IPS-18c (cell line): ENCODE measurements at regions not wholly inside any gene's neighbourhood (a gene's known extent, or its start where the extent isn't known, plus 50 kb on each side); places are given as distances from the start of the nearest gene placed in this dataset.

Source experiments
- H3K4me3 ChIP-seq: 2 replicates; pipeline ENCODE4 v1.7.0; 2013; ENCODE audit warnings: low read depth, mild to moderate bottlenecking, low read length, moderate library complexity; ENCODE audit not compliant: insufficient read depth
- H3K9me3 ChIP-seq: one replicate; pipeline ENCODE4 v1.6.1; 2013; ENCODE audit warnings: mild to moderate bottlenecking, low read length, moderate library complexity; ENCODE audit not compliant: control insufficient read depth, insufficient read depth

DNA sequence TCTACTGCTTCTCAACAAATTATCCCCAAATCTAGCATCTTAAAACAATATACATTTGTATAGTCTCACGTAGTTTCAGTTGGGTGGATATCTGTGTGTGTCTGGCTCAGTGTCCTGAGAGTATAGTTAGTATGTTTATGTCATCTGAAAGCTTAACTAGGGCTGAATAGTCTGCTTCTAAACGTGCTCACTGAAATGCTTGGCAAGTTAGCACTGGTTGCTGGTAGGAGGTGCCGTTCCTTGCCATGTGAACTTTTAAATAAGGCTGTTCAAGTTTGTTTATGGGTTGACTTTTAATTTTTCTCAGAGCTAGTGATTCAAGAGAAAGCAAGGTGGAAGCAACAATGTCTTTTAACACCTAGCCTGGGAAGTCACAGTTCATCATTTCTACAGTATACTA lies 1673.6 kb downstream of the PCDH7 start:
- H3K9me3 ChIP-seq = no peaks in the 10 kb centered on the region
- no peak overlapping the region for H3K4me3 ChIP-seq

DNA sequence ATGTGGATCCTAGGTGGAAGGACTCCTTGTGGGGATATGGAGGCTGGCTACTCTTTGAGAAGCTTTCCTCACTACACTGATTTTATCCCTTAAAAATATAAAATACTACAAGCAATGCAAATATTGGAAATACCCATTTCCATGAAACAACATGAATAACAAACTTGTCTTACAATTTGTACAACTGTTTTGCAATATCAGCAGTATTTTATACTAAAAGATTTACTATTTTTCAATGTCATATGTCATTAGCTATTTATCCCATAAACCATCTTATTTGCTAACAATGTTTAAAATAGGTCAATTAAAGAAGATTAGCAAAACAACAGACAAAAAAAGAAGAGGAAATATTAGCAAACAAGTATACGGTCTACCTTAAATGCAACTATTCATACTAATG lies 1674.1 kb downstream of the PCDH7 start:
- H3K4me3 ChIP-seq = no peak overlapping the region
- no peaks in the 10 kb centered on the region for H3K9me3 ChIP-seq

GRCh38 chr4:32396507-32397070 lies 1676.4 kb downstream of the PCDH7 start:
- Histone ChIP-seq H3K4me3 (no peak overlapping the region), H3K9me3 (no peaks in the 10 kb centered on the region)

DNA sequence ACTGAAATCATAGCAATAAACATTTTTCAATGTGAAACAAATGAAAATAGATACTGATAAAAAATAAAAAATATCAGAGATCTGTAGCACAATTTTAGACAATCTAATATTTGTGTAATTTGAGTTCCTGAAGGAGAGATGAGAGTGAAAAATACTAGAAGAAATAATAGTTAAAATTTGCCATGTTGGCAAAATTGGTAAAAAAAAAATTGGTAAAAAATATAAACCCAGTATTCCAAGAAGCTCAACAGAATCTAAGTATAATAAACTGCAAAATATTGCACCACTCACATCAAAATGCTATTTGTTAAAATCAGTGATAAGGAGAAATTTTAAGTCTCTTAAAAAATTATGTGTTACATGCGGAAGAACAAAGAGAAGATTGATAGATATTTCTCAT lies 1680.7 kb downstream of the PCDH7 start:
- Histone ChIP-seq H3K4me3 (no peak overlapping the region), H3K9me3 (no peaks in the 10 kb centered on the region)

GRCh38 chr4:32417113-32417704 lies 1697.0 kb downstream of the PCDH7 start:
- no peaks in the 10 kb centered on the region for H3K9me3 ChIP-seq
- H3K4me3 ChIP-seq = no peak overlapping the region

- no peaks in the 10 kb centered on the region for H3K9me3 ChIP-seq
- H3K4me3 ChIP-seq = no peak overlapping the region
Observed at GRCh38 chr4:32423267-32423666, 1703.1 kb downstream of the PCDH7 start.

GRCh38 chr4:32425243-32425642 lies 1705.1 kb downstream of the PCDH7 start:
- no peaks in the 10 kb centered on the region for H3K9me3 ChIP-seq
- no peak overlapping the region for H3K4me3 ChIP-seq

- H3K9me3 ChIP-seq = no peaks in the 10 kb centered on the region
- H3K4me3 ChIP-seq = no peak overlapping the region
Observed at GRCh38 chr4:32427566-32427965, 1707.4 kb downstream of the PCDH7 start.

DNA sequence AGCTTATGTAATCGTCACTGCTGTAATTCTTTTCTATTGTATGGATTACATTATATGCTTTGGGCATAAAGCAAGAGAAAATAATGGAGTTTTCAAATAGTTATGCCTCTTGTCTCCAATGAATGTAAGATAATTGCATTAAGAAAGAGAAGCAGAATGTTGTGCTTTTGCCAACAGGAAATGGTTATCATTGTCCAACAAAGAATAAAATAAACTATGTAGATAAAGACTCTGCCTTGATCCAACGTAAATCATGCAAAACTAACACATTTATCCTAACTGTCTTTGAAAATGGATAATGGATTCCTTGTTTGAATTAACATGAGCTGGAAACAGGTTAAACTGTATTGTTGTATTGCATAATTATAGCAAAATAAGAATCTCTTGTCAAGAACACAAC lies 1709.0 kb downstream of the PCDH7 start:
- H3K4me3 ChIP-seq = no peak overlapping the region
- H3K9me3 ChIP-seq = no peaks in the 10 kb centered on the region

DNA sequence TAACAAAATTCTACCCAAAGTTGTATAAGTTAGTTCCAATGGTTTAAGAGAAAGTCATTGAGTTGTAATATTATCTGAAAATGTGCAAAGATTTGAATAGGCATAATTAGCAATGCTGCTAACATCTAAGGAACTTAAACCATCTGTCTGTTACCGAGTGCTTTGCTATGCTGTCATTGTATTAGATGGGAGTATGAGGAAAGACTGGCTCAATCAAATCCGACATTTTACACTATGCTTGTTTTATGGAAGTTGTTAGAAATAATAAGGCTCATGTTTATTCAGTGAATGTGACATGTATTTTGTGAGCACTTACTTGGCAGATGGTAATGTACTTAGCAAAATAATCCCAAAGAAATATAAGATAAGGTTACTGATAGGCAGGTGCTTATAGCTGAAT lies 1715.1 kb downstream of the PCDH7 start:
- Histone ChIP-seq H3K4me3 (no peak overlapping the region), H3K9me3 (no peaks in the 10 kb centered on the region)

DNA sequence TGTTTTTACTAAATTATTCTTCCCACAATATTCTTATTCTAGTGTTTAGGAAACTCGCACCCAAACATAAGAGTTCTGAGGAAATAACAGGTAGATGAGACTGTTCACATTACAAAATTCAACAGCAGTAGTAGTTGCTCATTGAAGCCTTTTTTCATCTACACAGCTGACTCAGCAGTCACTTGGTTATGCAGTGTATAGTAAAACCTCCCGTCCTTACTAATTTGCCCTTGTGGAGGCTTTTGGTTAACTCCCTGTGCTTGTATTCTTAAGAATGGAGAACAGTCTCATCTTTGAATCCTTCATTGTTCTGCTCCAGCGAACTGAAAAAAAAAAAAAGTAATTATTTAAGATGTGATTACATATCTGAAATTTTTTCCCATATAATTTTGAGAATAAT lies 1716.6 kb downstream of the PCDH7 start:
- Histone ChIP-seq H3K9me3 (no peaks in the 10 kb centered on the region), H3K4me3 (no peak overlapping the region)

DNA sequence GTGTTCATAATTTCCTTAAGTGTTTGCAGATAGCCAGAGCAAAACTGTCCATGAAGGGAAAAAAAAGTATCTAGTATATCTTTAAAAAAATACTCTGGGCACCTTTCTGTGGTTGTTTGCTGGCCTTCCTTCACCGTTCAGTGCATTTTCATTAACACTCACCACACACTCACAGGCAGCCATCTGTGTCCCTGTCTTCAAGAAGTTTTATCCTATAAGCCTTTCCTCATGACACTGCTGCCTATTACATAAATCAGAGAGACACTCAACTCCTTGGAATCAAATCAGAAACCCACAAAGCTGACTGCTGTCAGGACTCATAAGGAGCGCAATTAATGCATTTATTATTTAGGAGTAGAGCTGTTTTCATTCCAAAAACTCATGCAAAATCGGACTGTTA lies 1720.2 kb downstream of the PCDH7 start:
- H3K9me3 ChIP-seq = no peaks in the 10 kb centered on the region
- H3K4me3 ChIP-seq = no peak overlapping the region

GRCh38 chr4:32454482-32454881 lies 1734.3 kb downstream of the PCDH7 start:
- H3K9me3 ChIP-seq = no peaks in the 10 kb centered on the region
- H3K4me3 ChIP-seq = no peak overlapping the region

DNA sequence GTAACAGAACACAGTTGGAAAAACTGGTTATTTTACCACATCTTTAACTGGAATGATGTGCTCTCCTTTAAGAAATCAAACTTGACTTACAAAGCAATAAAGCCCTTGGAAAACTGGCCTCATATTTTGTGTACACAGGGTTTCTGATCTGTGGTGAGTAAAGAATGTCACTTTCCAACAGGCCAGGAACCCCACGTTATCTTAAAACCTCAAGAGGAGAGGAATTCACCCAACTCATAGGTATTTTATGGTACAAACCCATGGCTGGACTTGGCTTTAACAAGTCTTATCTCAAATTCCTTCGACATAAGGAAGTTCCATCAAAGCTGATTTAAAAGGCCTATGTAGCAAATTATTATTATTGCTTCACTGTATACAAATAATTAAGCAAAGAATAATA lies 1735.1 kb downstream of the PCDH7 start:
- Histone ChIP-seq H3K9me3 (no peaks in the 10 kb centered on the region), H3K4me3 (no peak overlapping the region)

- Histone ChIP-seq H3K9me3 (no peaks in the 10 kb centered on the region), H3K4me3 (no peak overlapping the region)
Observed at GRCh38 chr4:32460972-32461371, 1740.8 kb downstream of the PCDH7 start.

GRCh38 chr4:32462944-32463343 lies 1742.8 kb downstream of the PCDH7 start:
- Histone ChIP-seq H3K4me3 (no peak overlapping the region), H3K9me3 (no peaks in the 10 kb centered on the region)

- Histone ChIP-seq H3K4me3 (no peak overlapping the region), H3K9me3 (peaks cover 2% of the 10 kb centered on the region)
Observed at GRCh38 chr4:32470087-32470585, 1750.0 kb downstream of the PCDH7 start.

GRCh38 chr4:32472918-32473317 lies 1752.7 kb downstream of the PCDH7 start:
- H3K4me3 ChIP-seq = no peak overlapping the region
- H3K9me3 ChIP-seq = peaks cover 2% of the 10 kb centered on the region

GRCh38 chr4:32475710-32476109 lies 1755.5 kb downstream of the PCDH7 start:
- H3K4me3 ChIP-seq = no peak overlapping the region
- peaks cover 2% of the 10 kb centered on the region for H3K9me3 ChIP-seq
